K562 (cell line): ENCODE measurements at regions not wholly inside any gene's neighbourhood (a gene's known extent, or its start where the extent isn't known, plus 50 kb on each side); places are given as distances from the start of the nearest gene placed in this dataset.

Source experiments
- ATAC-seq: fragments of 200-7000 bp; cut with Tn5 transposase; 3 replicates; pipeline ENCODE4 v1.9.1; 2020; ENCODE audit warnings: moderate library complexity
- BruUV-seq: library from RNA; stranded (reverse); fragments of 400-500 nt; replicated peaks from 2 replicates; lab custom pipeline; 2021; lab: Mats Ljungman, UMichigan
- CTCF ChIA-PET: fragments of 300-600 bp; formaldehyde crosslinking; extraction: SDS; loops from one replicate; lab custom pipeline; 2021; ENCODE audit warnings: low intra/inter-chr PET ratio; lab: Yijun Ruan, JAX
- POLR2A ChIA-PET: fragments of 300-600, 350-650 bp; sonication (Branson Sonifier 250); formaldehyde crosslinking; extraction: SDS; loops from one replicate; lab custom pipeline; 2021; ENCODE audit warnings: antibody characterized with exemption, inconsistent platforms; lab: Yijun Ruan, JAX
- DNase-seq, 4 experiments: peaks; one replicate each; pipeline versions ENCODE4 v3.0.0 to v3.0.0-alpha.2; 2011 to 2018; ENCODE audit warnings: low spot score in 3 of 4, mixed read lengths in 3 of 4; ENCODE audit errors: extremely low read depth in 1 of 4
- FAIRE-seq: peaks from 2 replicates; lab custom pipeline; 2011; peaks lifted over from hg19 to GRCh38; lab: Jason Lieb, UNC
- H2AFZ ChIP-seq: 2 replicates; pipeline ENCODE4 v1.6.0; 2011; ENCODE audit warnings: low read depth, low read length, control low read depth, inconsistent platforms
- H3K27ac ChIP-seq: fragments of 200-600 bp; 3 replicates; pipeline ENCODE4 v1.8.0; 2011; ENCODE audit warnings: low read depth, mild to moderate bottlenecking, control low read depth, inconsistent platforms, low read length, moderate library complexity, mixed read lengths; ENCODE audit errors: extremely low read depth
- H3K27me3 ChIP-seq, 2 experiments: fragments of 300-600 bp in 1 of 2; 2 replicates in 1 of 2; 3 replicates in 1 of 2; pipeline versions ENCODE4 v1.6.0 to v1.8.0; 2011; ENCODE audit warnings: inconsistent platforms in 2 of 2, low read length in 2 of 2, mild to moderate bottlenecking in 1 of 2, mixed read lengths in 1 of 2, moderate library complexity in 1 of 2; ENCODE audit not compliant: control insufficient read depth in 2 of 2, insufficient read depth in 2 of 2
- H3K36me3 ChIP-seq: fragments of 300-600 bp; 3 replicates; pipeline ENCODE4 v1.8.0; 2011; ENCODE audit warnings: mild to moderate bottlenecking, low read length, inconsistent platforms; ENCODE audit not compliant: control insufficient read depth, insufficient read depth
- H3K4me1 ChIP-seq, 2 experiments: fragments of 200-600 bp in 1 of 2; replicated peaks in 1 of 2; 2 replicates in 1 of 2; 3 replicates in 1 of 2; pipeline versions ENCODE4 v1.5.1 to v1.8.0; 2011; ENCODE audit warnings: inconsistent platforms in 2 of 2, low read length in 2 of 2, mild to moderate bottlenecking in 1 of 2, mixed read lengths in 1 of 2, moderate library complexity in 1 of 2; ENCODE audit not compliant: control insufficient read depth in 2 of 2, insufficient read depth in 2 of 2
- H3K4me2 ChIP-seq: 2 replicates; pipeline ENCODE4 v1.6.1; 2011; ENCODE audit warnings: low read length, control low read depth, inconsistent platforms, mixed read lengths; ENCODE audit not compliant: insufficient read depth
- H3K4me3 ChIP-seq: fragments of 200-600 bp; sonication (generic), shearing (Covaris generic); 2 replicates; pipeline ENCODE4 v1.5.1; 2016; ENCODE audit warnings: control low read depth, inconsistent platforms
- H3K79me2 ChIP-seq: fragments of 200-600 bp; 3 replicates; pipeline ENCODE4 v1.8.0; 2011; ENCODE audit warnings: low read length, inconsistent platforms; ENCODE audit not compliant: control insufficient read depth, insufficient read depth
- H3K9ac ChIP-seq, 2 experiments: 2 replicates each; pipeline versions ENCODE4 v1.6.0 to v1.6.1; 2011; ENCODE audit warnings: low read depth in 2 of 2, low read length in 2 of 2, control low read depth in 1 of 2, inconsistent platforms in 1 of 2, mild to moderate bottlenecking in 1 of 2, mixed read lengths in 1 of 2; ENCODE audit not compliant: insufficient read depth in 1 of 2
- H3K9me1 ChIP-seq: one replicate; pipeline ENCODE4 v1.6.0; 2011; ENCODE audit warnings: inconsistent platforms, mild to moderate bottlenecking, low read length, moderate library complexity; ENCODE audit not compliant: control insufficient read depth, insufficient read depth
- H3K9me3 ChIP-seq: replicated peaks from 2 replicates; pipeline ENCODE4 v1.5.1; 2011; ENCODE audit warnings: low read depth, low read length, inconsistent platforms; ENCODE audit not compliant: control insufficient read depth, insufficient read depth
- H4K20me1 ChIP-seq: replicated peaks from 2 replicates; pipeline ENCODE4 v1.6.1; 2011; ENCODE audit warnings: low read length, inconsistent platforms, mixed read lengths; ENCODE audit not compliant: control insufficient read depth, insufficient read depth
- HOXB6 ChIP-seq: fragments of 250-450 bp; sonication (Bioruptor Pico); IDR thresholded peaks from 2 replicates; pipeline ENCODE4 v1.5.1; 2022; ENCODE audit warnings: mild to moderate bottlenecking, borderline replicate concordance
- KDM2B ChIP-seq: fragments of 250-450 bp; sonication (Bioruptor Pico); IDR thresholded peaks from 2 replicates; pipeline ENCODE4 v1.8.0; 2021; ENCODE audit warnings: mild to moderate bottlenecking, moderate library complexity
- KLF16 ChIP-seq: IDR thresholded peaks from 2 replicates; pipeline ENCODE4 v1.6.1; 2016; ENCODE audit warnings: antibody characterized with exemption
- MAZ ChIP-seq, 2 experiments: fragments of 450-650 bp in 1 of 2; sonication (generic) in 1 of 2; formaldehyde crosslinking; IDR thresholded peaks in 1 of 2; conservative IDR thresholded peaks in 1 of 2; 2 replicates each; pipeline versions ENCODE4 v1.4.0 to v1.5.0; 2020; ENCODE audit warnings: mild to moderate bottlenecking in 1 of 2, missing genetic modification reagents in 1 of 2
- NFXL1 ChIP-seq: fragments of 450-650 bp; formaldehyde crosslinking; IDR thresholded peaks from 2 replicates; pipeline ENCODE4 v1.4.0; 2021; ENCODE audit warnings: mild to moderate bottlenecking
- NFYB ChIP-seq: IDR thresholded peaks from 2 replicates; pipeline ENCODE4 v1.6.1; 2011; ENCODE audit warnings: mild to moderate bottlenecking, moderate library complexity; ENCODE audit not compliant: insufficient read length; ENCODE audit errors: extremely low read depth
- NUFIP1 ChIP-seq: fragments of 450-650 bp; IDR thresholded peaks from 2 replicates; pipeline ENCODE4 v1.6.1; 2018; ENCODE audit not compliant: partially characterized antibody
- RBFOX2 ChIP-seq: fragments of 200-400 bp; formaldehyde crosslinking; IDR thresholded peaks from 2 replicates; pipeline ENCODE4 v1.6.1; 2017; ENCODE audit warnings: low read depth, mild to moderate bottlenecking, low read length, moderate library complexity
- ZBTB8A ChIP-seq: fragments of 450-650 bp; IDR thresholded peaks from 2 replicates; pipeline ENCODE4 v1.6.1; 2018; ENCODE audit warnings: mild to moderate bottlenecking, moderate library complexity; ENCODE audit not compliant: partially characterized antibody
- ZNF24 ChIP-seq: fragments of 450-650 bp; IDR thresholded peaks from 2 replicates; pipeline ENCODE4 v1.6.1; 2016
- ZNF3 ChIP-seq: fragments of 250-450 bp; sonication (Bioruptor Pico); IDR thresholded peaks from 2 replicates; pipeline ENCODE4 v1.5.0; 2021; ENCODE audit warnings: mild to moderate bottlenecking, moderate library complexity
- ZNF311 ChIP-seq: fragments of 250-450 bp; sonication (Bioruptor Pico); IDR thresholded peaks from 2 replicates; pipeline ENCODE4 v1.4.0; 2020; ENCODE audit warnings: mild to moderate bottlenecking, moderate library complexity
- ZNF41 ChIP-seq: fragments of 250-450 bp; sonication (Bioruptor Pico); conservative IDR thresholded peaks from 2 replicates; pipeline ENCODE4 v1.4.0; 2020; ENCODE audit warnings: mild to moderate bottlenecking
- WGBS: fragments of 100-300 bp; shearing (Covaris generic); methylation state at CpG from one replicate; pipeline ENCODE4 v1.1.6; 2016; ENCODE audit warnings: low coverage, mixed read lengths; ENCODE audit not compliant: insufficient coverage; ENCODE audit errors: missing lambda C conversion rate; 5-methylcytosine and 5-hydroxymethylcytosine counted together
- in situ Hi-C: fragments of 300-500 bp; cut with MboI; formaldehyde crosslinking; loops from 4 replicates; pipeline ENCODE4 v1.15.0; 2018; ENCODE audit warnings: inconsistent platforms, mixed read lengths
- intact Hi-C: fragments of 100-400 bp; cut with micrococcal nuclease; formaldehyde crosslinking; loops from 2 replicates; pipeline ENCODE4 v1.14.2; 2022
- TF ChIP-seq, protein P1 (sequence below): fragments of 450-650 bp; IDR thresholded peaks from 2 replicates; pipeline ENCODE4 v1.6.1; 2016; ENCODE audit warnings: borderline replicate concordance
- TF ChIP-seq, protein P2 (sequence below): fragments of 450-650 bp; IDR thresholded peaks from 2 replicates; pipeline ENCODE4 v1.6.1; 2017; ENCODE audit warnings: antibody characterized with exemption

DNA sequence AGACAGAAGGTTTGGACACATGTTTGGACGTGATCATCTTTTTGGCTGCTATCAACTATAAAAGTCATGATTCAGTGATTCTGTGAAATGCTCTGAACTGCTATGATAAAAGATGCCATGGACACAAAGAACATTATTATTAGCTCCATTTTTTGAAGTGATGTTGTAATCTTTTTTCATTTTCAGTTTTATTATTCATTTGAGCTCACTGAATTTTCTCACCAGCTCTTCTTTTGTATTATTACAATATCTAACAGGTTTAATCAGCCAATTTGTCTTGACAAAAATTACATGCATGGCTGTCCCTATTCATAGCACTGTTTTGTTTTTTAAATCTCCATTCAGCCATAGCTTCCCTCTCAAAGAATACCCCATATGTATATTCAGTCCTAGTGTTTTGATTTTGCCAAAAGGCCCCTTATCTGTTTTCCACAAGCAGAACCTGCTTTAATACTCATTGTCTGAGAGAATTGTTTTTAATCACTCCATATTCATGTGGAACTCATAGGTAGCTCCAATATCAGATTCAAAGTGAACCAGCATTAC is 314.0 kb upstream of the FAM98A start (continued):
- TF ChIP-seq HOXB6 (CRISPR knock-in tag): no peak
- TF ChIP-seq RBFOX2: no peak
- TF ChIP-seq, all 486 proteins: peak for 0

DNA sequence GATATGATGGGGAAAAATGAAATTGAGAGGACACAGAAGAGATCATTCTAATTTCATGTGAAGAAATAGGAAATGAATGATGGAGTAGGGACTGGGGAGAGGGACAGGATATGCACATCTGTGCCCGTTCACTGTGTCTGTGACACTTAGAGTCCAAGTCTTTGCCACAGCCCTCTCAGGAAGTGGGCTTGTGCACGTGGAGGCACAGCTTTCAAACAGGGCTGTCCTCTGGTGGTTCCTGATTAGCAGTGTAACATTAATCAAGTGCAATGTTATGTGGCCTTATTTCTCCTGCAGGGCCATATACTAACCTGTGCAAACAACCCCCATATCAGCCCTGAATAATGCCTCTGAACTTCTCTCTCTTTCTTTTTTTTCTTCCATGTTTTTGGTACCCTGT is 312.2 kb upstream of the FAM98A start:
- no peak overlapping the region for H3K4me3 ChIP-seq
- no peak overlapping the region for H2AFZ ChIP-seq
- H3K79me2 ChIP-seq: no peaks in the 10 kb centered on the region
- no peaks in the 10 kb centered on the region for H3K9me3 ChIP-seq
- H3K4me1 ChIP-seq: no peaks in the 10 kb centered on the region
- in situ Hi-C loops: no loop called here
- no peaks in the 10 kb centered on the region for H4K20me1 ChIP-seq
- no peak overlapping the region for H3K27ac ChIP-seq
- no peak overlapping the region for H3K9ac ChIP-seq
- ATAC-seq (no peak), DNase-seq (no peak), FAIRE-seq (no peak)
- H3K4me2 ChIP-seq: no peak overlapping the region
- BruUV-seq: no TSS peak
- H3K36me3 ChIP-seq: no peaks in the 10 kb centered on the region
- H3K9me1 ChIP-seq: no peaks in the 10 kb centered on the region
- TF ChIP-seq, protein P1, sequence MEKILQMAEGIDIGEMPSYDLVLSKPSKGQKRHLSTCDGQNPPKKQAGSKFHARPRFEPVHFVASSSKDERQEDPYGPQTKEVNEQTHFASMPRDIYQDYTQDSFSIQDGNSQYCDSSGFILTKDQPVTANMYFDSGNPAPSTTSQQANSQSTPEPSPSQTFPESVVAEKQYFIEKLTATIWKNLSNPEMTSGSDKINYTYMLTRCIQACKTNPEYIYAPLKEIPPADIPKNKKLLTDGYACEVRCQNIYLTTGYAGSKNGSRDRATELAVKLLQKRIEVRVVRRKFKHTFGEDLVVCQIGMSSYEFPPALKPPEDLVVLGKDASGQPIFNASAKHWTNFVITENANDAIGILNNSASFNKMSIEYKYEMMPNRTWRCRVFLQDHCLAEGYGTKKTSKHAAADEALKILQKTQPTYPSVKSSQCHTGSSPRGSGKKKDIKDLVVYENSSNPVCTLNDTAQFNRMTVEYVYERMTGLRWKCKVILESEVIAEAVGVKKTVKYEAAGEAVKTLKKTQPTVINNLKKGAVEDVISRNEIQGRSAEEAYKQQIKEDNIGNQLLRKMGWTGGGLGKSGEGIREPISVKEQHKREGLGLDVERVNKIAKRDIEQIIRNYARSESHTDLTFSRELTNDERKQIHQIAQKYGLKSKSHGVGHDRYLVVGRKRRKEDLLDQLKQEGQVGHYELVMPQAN: no peak
- TF ChIP-seq KDM2B (CRISPR knock-in tag) (no peak), NUFIP1 (no peak), KLF16 (no peak), ZNF311 (CRISPR knock-in tag) (no peak), ZNF3 (CRISPR knock-in tag) (no peak), MAZ (CRISPR knock-in tag; conservative IDR thresholded peaks at IDR 0.05 in 1 of 2, IDR thresholded peaks at IDR 0.05 in 1 of 2) (no peak), ZNF24 (no peak), ZNF41 (CRISPR knock-in tag) (no peak), ZBTB8A (no peak), NFXL1 (CRISPR knock-in tag) (no peak), NFYB (no peak)
- TF ChIP-seq, protein P2, sequence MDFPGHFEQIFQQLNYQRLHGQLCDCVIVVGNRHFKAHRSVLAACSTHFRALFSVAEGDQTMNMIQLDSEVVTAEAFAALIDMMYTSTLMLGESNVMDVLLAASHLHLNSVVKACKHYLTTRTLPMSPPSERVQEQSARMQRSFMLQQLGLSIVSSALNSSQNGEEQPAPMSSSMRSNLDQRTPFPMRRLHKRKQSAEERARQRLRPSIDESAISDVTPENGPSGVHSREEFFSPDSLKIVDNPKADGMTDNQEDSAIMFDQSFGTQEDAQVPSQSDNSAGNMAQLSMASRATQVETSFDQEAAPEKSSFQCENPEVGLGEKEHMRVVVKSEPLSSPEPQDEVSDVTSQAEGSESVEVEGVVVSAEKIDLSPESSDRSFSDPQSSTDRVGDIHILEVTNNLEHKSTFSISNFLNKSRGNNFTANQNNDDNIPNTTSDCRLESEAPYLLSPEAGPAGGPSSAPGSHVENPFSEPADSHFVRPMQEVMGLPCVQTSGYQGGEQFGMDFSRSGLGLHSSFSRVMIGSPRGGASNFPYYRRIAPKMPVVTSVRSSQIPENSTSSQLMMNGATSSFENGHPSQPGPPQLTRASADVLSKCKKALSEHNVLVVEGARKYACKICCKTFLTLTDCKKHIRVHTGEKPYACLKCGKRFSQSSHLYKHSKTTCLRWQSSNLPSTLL: no peak
- intact Hi-C loops: no loop called here
- ChIA-PET CTCF (no interaction called here), POLR2A (no interaction called here)
- H3K27me3 ChIP-seq: no peaks in the 10 kb centered on the region
- 0% methylated on average over 2 of the region's 2 CpGs for WGBS
